ENCODE measurements at regions not wholly inside any gene's neighbourhood (a gene's known extent, or its start where the extent isn't known, plus 50 kb on each side); places are given as distances from the start of the nearest gene placed in this dataset.

DNA sequence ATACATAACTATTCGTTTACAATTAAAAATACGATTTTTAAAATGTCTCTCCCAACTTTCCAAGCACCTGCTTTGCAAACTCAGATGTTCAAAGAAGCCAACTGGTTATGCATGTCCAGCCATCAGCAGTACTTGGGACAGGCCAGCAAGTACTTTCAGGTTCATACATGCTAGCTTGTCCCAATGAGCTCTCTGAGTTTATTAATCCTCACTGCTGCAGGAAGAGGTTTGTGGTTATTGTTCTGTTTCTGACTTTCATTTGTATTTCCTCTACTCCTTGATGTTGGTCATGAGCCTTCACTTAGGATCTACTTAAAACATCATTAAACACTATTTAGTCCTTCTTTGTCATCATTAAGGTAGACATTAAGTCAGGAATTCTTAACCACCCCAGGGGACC is 374.1 kb downstream of the LRATD1 start:
- no peak for TF ChIP-seq GATA3 (IDR thresholded peaks at IDR 0.05; ENCODE audit: low read depth, low read length)
- TF ChIP-seq GATA2 (IDR thresholded peaks at IDR 0.05; ENCODE audit: low read depth, low read length), result no peak

All from SH-SY5Y (cell line).